OCI-LY1 (cell line): ENCODE measurements at regions not wholly inside any gene's neighbourhood (a gene's known extent, or its start where the extent isn't known, plus 50 kb on each side); places are given as distances from the start of the nearest gene placed in this dataset.

Experiments
- H2AFZ ChIP-seq: fragments of 200-600 bp; sonication (generic), shearing (Covaris generic); 2 replicates; pipeline ENCODE4 v1.6.0; 2014; ENCODE audit warnings: antibody characterized with exemption, mild to moderate bottlenecking, low read length
- H3F3A ChIP-seq: fragments of 200-600 bp; sonication (generic), shearing (Covaris generic); 2 replicates; pipeline ENCODE4 v1.6.0; 2014; ENCODE audit warnings: mild to moderate bottlenecking, antibody characterized with exemption, low read length, moderate library complexity; ENCODE audit not compliant: insufficient read depth
- H3K27ac ChIP-seq: fragments of 200-600 bp; sonication (generic); 2 replicates; pipeline ENCODE4 v1.5.1; 2014; ENCODE audit warnings: low read length, mixed run types, mild to moderate bottlenecking, low read depth; ENCODE audit not compliant: poor library complexity, severe bottlenecking
- H3K27me3 ChIP-seq: fragments of 200-600 bp; sonication (generic); 2 replicates; pipeline ENCODE4 v1.6.0; 2014; ENCODE audit warnings: antibody characterized with exemption, mild to moderate bottlenecking, low read length, moderate library complexity; ENCODE audit not compliant: insufficient read depth
- H3K36me3 ChIP-seq: fragments of 200-600 bp; sonication (generic); 2 replicates; pipeline ENCODE4 v1.6.1; 2014; ENCODE audit warnings: mild to moderate bottlenecking, antibody characterized with exemption, low read length, moderate library complexity, mixed read lengths; ENCODE audit not compliant: insufficient read depth
- H3K4me1 ChIP-seq: fragments of 200-600 bp; sonication (generic); 2 replicates; pipeline ENCODE4 v1.5.1; 2014; ENCODE audit warnings: mild to moderate bottlenecking, low read length, moderate library complexity; ENCODE audit not compliant: insufficient read depth, severe bottlenecking
- H3K4me2 ChIP-seq: fragments of 200-600 bp; sonication (generic), shearing (Covaris generic); 2 replicates; pipeline ENCODE4 v1.6.1; 2014; ENCODE audit warnings: low read length
- H3K4me3 ChIP-seq: fragments of 200-600 bp; sonication (generic); 2 replicates; pipeline ENCODE4 v1.5.1; 2014; ENCODE audit warnings: low read length, low read depth, mild to moderate bottlenecking, mixed read lengths; ENCODE audit not compliant: poor library complexity, severe bottlenecking
- H3K79me2 ChIP-seq: fragments of 200-600 bp; shearing (Covaris generic); 2 replicates; pipeline ENCODE4 v1.6.1; 2016; ENCODE audit warnings: mixed run types, low read length, mixed read lengths; ENCODE audit not compliant: insufficient read depth
- H3K9ac ChIP-seq: fragments of 200-600 bp; sonication (generic), shearing (Covaris generic); 2 replicates; pipeline ENCODE4 v1.6.1; 2014; ENCODE audit warnings: mild to moderate bottlenecking, low read length, mixed read lengths
- H3K9me2 ChIP-seq: fragments of 200-600 bp; sonication (generic), shearing (Covaris generic); 2 replicates; pipeline ENCODE4 v1.6.1; 2014; ENCODE audit warnings: low read depth, mild to moderate bottlenecking, low read length, mixed read lengths
- H3K9me3 ChIP-seq: fragments of 200-600 bp; shearing (Covaris generic); 2 replicates; pipeline ENCODE4 v1.6.1; 2014; ENCODE audit warnings: low read length, mixed read lengths
- H4K20me1 ChIP-seq: fragments of 200-600 bp; sonication (generic), shearing (Covaris generic); 2 replicates; pipeline ENCODE4 v1.6.0; 2016; ENCODE audit warnings: mild to moderate bottlenecking, low read length; ENCODE audit not compliant: insufficient read depth
- EZH2 ChIP-seq: fragments of 200-600 bp; sonication (generic), shearing (Covaris generic); IDR thresholded peaks from 2 replicates; pipeline ENCODE4 v1.8.0; 2017; ENCODE audit warnings: borderline replicate concordance, mixed run types, mild to moderate bottlenecking, antibody characterized with exemption, low read length, moderate library complexity, mixed read lengths
- TF ChIP-seq, protein P1 (sequence below): fragments of 200-600 bp; sonication (generic), shearing (Covaris generic); IDR thresholded peaks from 2 replicates; pipeline ENCODE4 v1.5.1; 2017; ENCODE audit warnings: mild to moderate bottlenecking, antibody characterized with exemption, low read length, moderate library complexity, mixed read lengths

- Histone ChIP-seq H3F3A (no peaks in the 10 kb centered on the region), H3K27ac (no peak overlapping the region), H4K20me1 (no peaks in the 10 kb centered on the region), H3K79me2 (no peaks in the 10 kb centered on the region), H3K27me3 (no peaks in the 10 kb centered on the region), H3K9ac (no peak overlapping the region), H3K9me2 (no peaks in the 10 kb centered on the region), H3K9me3 (no peaks in the 10 kb centered on the region), H3K4me2 (no peak overlapping the region), H2AFZ (no peak overlapping the region), H3K36me3 (no peaks in the 10 kb centered on the region), H3K4me3 (no peak overlapping the region), H3K4me1 (no peaks in the 10 kb centered on the region)
- TF ChIP-seq, protein P1, sequence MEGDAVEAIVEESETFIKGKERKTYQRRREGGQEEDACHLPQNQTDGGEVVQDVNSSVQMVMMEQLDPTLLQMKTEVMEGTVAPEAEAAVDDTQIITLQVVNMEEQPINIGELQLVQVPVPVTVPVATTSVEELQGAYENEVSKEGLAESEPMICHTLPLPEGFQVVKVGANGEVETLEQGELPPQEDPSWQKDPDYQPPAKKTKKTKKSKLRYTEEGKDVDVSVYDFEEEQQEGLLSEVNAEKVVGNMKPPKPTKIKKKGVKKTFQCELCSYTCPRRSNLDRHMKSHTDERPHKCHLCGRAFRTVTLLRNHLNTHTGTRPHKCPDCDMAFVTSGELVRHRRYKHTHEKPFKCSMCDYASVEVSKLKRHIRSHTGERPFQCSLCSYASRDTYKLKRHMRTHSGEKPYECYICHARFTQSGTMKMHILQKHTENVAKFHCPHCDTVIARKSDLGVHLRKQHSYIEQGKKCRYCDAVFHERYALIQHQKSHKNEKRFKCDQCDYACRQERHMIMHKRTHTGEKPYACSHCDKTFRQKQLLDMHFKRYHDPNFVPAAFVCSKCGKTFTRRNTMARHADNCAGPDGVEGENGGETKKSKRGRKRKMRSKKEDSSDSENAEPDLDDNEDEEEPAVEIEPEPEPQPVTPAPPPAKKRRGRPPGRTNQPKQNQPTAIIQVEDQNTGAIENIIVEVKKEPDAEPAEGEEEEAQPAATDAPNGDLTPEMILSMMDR: no peak
- no peak for TF ChIP-seq EZH2
These were observed 385.8 kb downstream of the ZNF536 start for GRCh38 chr19:30757837-30758617.

GRCh38 chr19:30757104-30757836 lies 385.1 kb downstream of the ZNF536 start:
- no peaks in the 10 kb centered on the region for H3K9me2 ChIP-seq
- no peak overlapping the region for H3K9ac ChIP-seq
- H3K27me3 ChIP-seq: no peaks in the 10 kb centered on the region
- H3K4me1 ChIP-seq: no peaks in the 10 kb centered on the region
- no peak overlapping the region for H3K27ac ChIP-seq
- H3K36me3 ChIP-seq: no peaks in the 10 kb centered on the region
- H3K4me2 ChIP-seq: no peak overlapping the region
- no peaks in the 10 kb centered on the region for H4K20me1 ChIP-seq
- TF ChIP-seq EZH2: no peak
- TF ChIP-seq, protein P1: no peak
- H3K79me2 ChIP-seq: no peaks in the 10 kb centered on the region
- H3K4me3 ChIP-seq: no peak overlapping the region
- H3F3A ChIP-seq: no peaks in the 10 kb centered on the region
- no peak overlapping the region for H2AFZ ChIP-seq
- H3K9me3 ChIP-seq: no peaks in the 10 kb centered on the region

DNA sequence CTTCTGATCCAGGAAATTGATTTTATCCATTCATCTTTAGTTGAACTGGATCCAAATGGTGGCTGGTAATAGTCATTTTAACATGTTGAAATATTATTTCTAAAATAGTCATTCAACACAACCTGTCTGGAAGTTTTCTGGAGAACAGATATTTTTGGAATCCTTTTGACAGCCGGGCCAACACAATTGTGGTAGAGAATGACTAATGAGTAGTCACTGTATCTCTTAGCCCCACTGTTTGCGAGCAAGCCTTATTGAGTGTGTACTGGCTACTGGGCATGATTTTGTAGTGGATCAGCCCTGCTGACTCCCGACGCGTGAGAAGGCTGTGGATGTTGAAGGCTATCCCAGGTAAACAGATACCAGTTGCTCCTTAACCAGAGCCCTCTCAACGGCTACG lies 383.4 kb downstream of the ZNF536 start:
- Histone ChIP-seq H4K20me1 (no peaks in the 10 kb centered on the region), H3K9ac (no peak overlapping the region), H2AFZ (no peak overlapping the region), H3K9me3 (no peaks in the 10 kb centered on the region), H3K9me2 (no peaks in the 10 kb centered on the region), H3K79me2 (no peaks in the 10 kb centered on the region), H3K4me1 (no peaks in the 10 kb centered on the region), H3K27me3 (no peaks in the 10 kb centered on the region), H3F3A (no peaks in the 10 kb centered on the region), H3K4me3 (no peak overlapping the region), H3K36me3 (no peaks in the 10 kb centered on the region), H3K27ac (no peak overlapping the region), H3K4me2 (no peak overlapping the region)
- TF ChIP-seq, protein P1: no peak
- TF ChIP-seq EZH2: no peak
